ENCODE measurements at regions not wholly inside any gene's neighbourhood (a gene's known extent, or its start where the extent isn't known, plus 50 kb on each side); places are given as distances from the start of the nearest gene placed in this dataset.
A peak's percentile ranks its signal among the peaks of the same experiment; 100 is the strongest.

GRCh38 chr19:46546194-46546896, 50.7 kb upstream of the PNMA8B start (continued):
- TF ChIP-seq PAXIP1 (CRISPR knock-in tag; conservative IDR thresholded peaks at IDR 0.05) (no peak), TSC22D2 (CRISPR knock-in tag; IDR thresholded peaks at IDR 0.05; ENCODE audit: borderline replicate concordance) (peak; percentile 54; the same call in 1 of the 2 replicates), RXRA (CRISPR knock-in tag; IDR thresholded peaks at IDR 0.05) (0 out of 2 replicates have a peak, but pooled peaks have one; percentile 28), ZNF597 (CRISPR knock-in tag; IDR thresholded peaks at IDR 0.05) (no peak), TCF12 (IDR thresholded peaks at IDR 0.05) (no peak), TCF12 (CRISPR knock-in tag; IDR thresholded peaks at IDR 0.05) (no peak), CEBPB (IDR thresholded peaks at IDR 0.05; ENCODE audit: borderline replicate concordance, low read depth, low read length) (peak; percentile 98), ZNF619 (CRISPR knock-in tag; IDR thresholded peaks at IDR 0.05) (peak; percentile 75; the same call in 1 of the 2 replicates), IRF2 (CRISPR knock-in tag; IDR thresholded peaks at IDR 0.05) (peak; percentile 68), ETV5 (CRISPR knock-in tag; IDR thresholded peaks at IDR 0.05; ENCODE audit: borderline replicate concordance) (peak; percentile 25; the same call in 1 of the 2 replicates), ZNF580 (CRISPR knock-in tag; IDR thresholded peaks at IDR 0.05; ENCODE audit: borderline replicate concordance, low read depth) (no peak), GABPB1 (CRISPR knock-in tag; IDR thresholded peaks at IDR 0.05) (peak; percentile 65), HCFC1 (IDR thresholded peaks at IDR 0.05; ENCODE audit: low read depth, low read length) (peak; percentile 87), ZBTB25 (CRISPR knock-in tag; IDR thresholded peaks at IDR 0.05) (no peak), BCL3 (CRISPR knock-in tag; IDR thresholded peaks at IDR 0.05) (peak; percentile 59; the same call in 1 of the 2 replicates), HNF1B (CRISPR knock-in tag; IDR thresholded peaks at IDR 0.05) (0 out of 2 replicates have a peak, but pooled peaks have one; percentile 19), NFYC (CRISPR knock-in tag; IDR thresholded peaks at IDR 0.05) (peak; percentile 46; the same call in 1 of the 2 replicates), TFDP2 (CRISPR knock-in tag; IDR thresholded peaks at IDR 0.05) (no peak), HNRNPLL (IDR thresholded peaks at IDR 0.05; ENCODE audit: low read depth, low read length, poor library complexity, severe bottlenecking) (no peak)
